BLaER1 (cell line): ENCODE measurements at regions not wholly inside any gene's neighbourhood (a gene's known extent, or its start where the extent isn't known, plus 50 kb on each side); places are given as distances from the start of the nearest gene placed in this dataset.
"Not testable (repeated sequence)": the region's sequence is repeated elsewhere in the genome, so short reads cannot be mapped to it uniquely, and the experiment has no call there.

Source experiments
- H3K27ac ChIP-seq: shearing (Covaris generic); formaldehyde crosslinking; 2 replicates; pipeline ENCODE4 v1.8.1; 2022
- H3K27me3 ChIP-seq: shearing (Covaris generic); formaldehyde crosslinking; 2 replicates; pipeline ENCODE4 v1.8.1; 2022
- H3K36me3 ChIP-seq: shearing (Covaris generic); formaldehyde crosslinking; 2 replicates; pipeline ENCODE4 v1.8.1; 2022
- H3K4me1 ChIP-seq: shearing (Covaris generic); formaldehyde crosslinking; 2 replicates; pipeline ENCODE4 v1.8.1; 2022
- H3K4me2 ChIP-seq: shearing (Covaris generic); formaldehyde crosslinking; 2 replicates; pipeline ENCODE4 v1.8.1; 2022
- H3K4me3 ChIP-seq: shearing (Covaris generic); formaldehyde crosslinking; 2 replicates; pipeline ENCODE4 v1.8.1; 2022
- H3K9ac ChIP-seq: shearing (Covaris generic); formaldehyde crosslinking; 2 replicates; pipeline ENCODE4 v1.8.1; 2022
- H3K9me3 ChIP-seq: shearing (Covaris generic); formaldehyde crosslinking; 2 replicates; pipeline ENCODE4 v1.8.1; 2022
- H4K20me1 ChIP-seq: shearing (Covaris generic); formaldehyde crosslinking; 2 replicates; pipeline ENCODE4 v1.8.1; 2022
- Cebpa-rat ChIP-seq: shearing (Covaris generic); IDR thresholded peaks from 2 replicates; pipeline ENCODE4 v1.8.1; 2022

GRCh38 chr2:234898534-234899053 is 53.2 kb upstream of the SH3BP4 start:
- H4K20me1 ChIP-seq = no peaks in the 10 kb centered on the region

GRCh38 chr2:234888442-234888841 is 63.4 kb upstream of the SH3BP4 start:
- H4K20me1 ChIP-seq, H3K36me3 ChIP-seq, H3K9me3 ChIP-seq, H3K9ac ChIP-seq, H3K27ac ChIP-seq, H3K27me3 ChIP-seq, H3K4me3 ChIP-seq, H3K4me2 ChIP-seq, H3K4me1 ChIP-seq: not testable (repeated sequence)

More at GRCh38 chr2:234898534-234899053, 53.2 kb upstream of the SH3BP4 start:
- no peak overlapping the region for H3K4me2 ChIP-seq
- H3K9me3 ChIP-seq = no peaks in the 10 kb centered on the region
- H3K27ac ChIP-seq = no peak overlapping the region
- TF ChIP-seq Cebpa-rat = no peak
- H3K4me3 ChIP-seq = no peak overlapping the region
- H3K9ac ChIP-seq = no peak overlapping the region
- H3K4me1 ChIP-seq = no peaks in the 10 kb centered on the region
- H3K27me3 ChIP-seq = no peaks in the 10 kb centered on the region
- H3K36me3 ChIP-seq = no peaks in the 10 kb centered on the region

GRCh38 chr2:234887195-234887594 is 64.6 kb upstream of the SH3BP4 start:
- Histone ChIP-seq H3K27ac (no peak overlapping the region), H3K4me2 (no peak overlapping the region)

GRCh38 chr2:234885886-234886285 is 65.9 kb upstream of the SH3BP4 start:
- H3K4me1 ChIP-seq = peaks cover 6% of the 10 kb centered on the region; the same call in 1 of the 2 replicates
- TF ChIP-seq Cebpa-rat = no peak
- no peaks in the 10 kb centered on the region for H3K27me3 ChIP-seq
- no peak overlapping the region for H3K9ac ChIP-seq
- no peaks in the 10 kb centered on the region for H4K20me1 ChIP-seq
- H3K27ac ChIP-seq = no peak overlapping the region
- no peak overlapping the region for H3K4me3 ChIP-seq
- H3K4me2 ChIP-seq = no peak overlapping the region
- H3K36me3 ChIP-seq = no peaks in the 10 kb centered on the region
- H3K9me3 ChIP-seq = no peaks in the 10 kb centered on the region

More at GRCh38 chr2:234887195-234887594, 64.6 kb upstream of the SH3BP4 start:
- no peaks in the 10 kb centered on the region for H3K36me3 ChIP-seq
- TF ChIP-seq Cebpa-rat = no peak
- H4K20me1 ChIP-seq = no peaks in the 10 kb centered on the region
- no peak overlapping the region for H3K4me3 ChIP-seq
- peaks cover 6% of the 10 kb centered on the region; the same call in 1 of the 2 replicates for H3K4me1 ChIP-seq
- no peaks in the 10 kb centered on the region for H3K9me3 ChIP-seq
- H3K27me3 ChIP-seq = no peaks in the 10 kb centered on the region
- no peak overlapping the region for H3K9ac ChIP-seq

- H3K4me2 ChIP-seq = no peak overlapping the region
- no peak overlapping the region for H3K27ac ChIP-seq
- H3K27me3 ChIP-seq = no peaks in the 10 kb centered on the region
- no peak overlapping the region for H3K9ac ChIP-seq
- no peak for TF ChIP-seq Cebpa-rat
- H3K9me3 ChIP-seq = no peaks in the 10 kb centered on the region
- peaks cover 6% of the 10 kb centered on the region; the same call in 1 of the 2 replicates for H3K4me1 ChIP-seq
- H3K36me3 ChIP-seq = no peaks in the 10 kb centered on the region
- no peaks in the 10 kb centered on the region for H4K20me1 ChIP-seq
- H3K4me3 ChIP-seq = no peak overlapping the region
These were observed 66.7 kb upstream of the SH3BP4 start for GRCh38 chr2:234885118-234885517.

- Histone ChIP-seq H3K27me3 (no peaks in the 10 kb centered on the region), H3K4me2 (no peak overlapping the region), H4K20me1 (no peaks in the 10 kb centered on the region), H3K36me3 (no peaks in the 10 kb centered on the region), H3K9ac (no peak overlapping the region), H3K9me3 (no peaks in the 10 kb centered on the region), H3K4me1 (peaks cover 6% of the 10 kb centered on the region; the same call in 1 of the 2 replicates), H3K4me3 (no peak overlapping the region), H3K27ac (no peak overlapping the region)
- no peak for TF ChIP-seq Cebpa-rat
These were observed 67.2 kb upstream of the SH3BP4 start for GRCh38 chr2:234884591-234884990.

- Histone ChIP-seq H3K9me3 (peaks cover 13% of the 10 kb centered on the region), H3K4me3 (no peak overlapping the region), H3K36me3 (no peaks in the 10 kb centered on the region), H3K27me3 (no peaks in the 10 kb centered on the region), H3K9ac (no peak overlapping the region), H3K4me1 (peaks cover 6% of the 10 kb centered on the region; the same call in 1 of the 2 replicates), H3K4me2 (no peak overlapping the region), H3K27ac (no peak overlapping the region), H4K20me1 (no peaks in the 10 kb centered on the region)
- TF ChIP-seq Cebpa-rat = no peak
These were observed 70.2 kb upstream of the SH3BP4 start for GRCh38 chr2:234881413-234882241.

- Histone ChIP-seq H4K20me1 (no peaks in the 10 kb centered on the region), H3K4me3 (no peak overlapping the region), H3K9me3 (peaks cover 19% of the 10 kb centered on the region), H3K4me2 (no peak overlapping the region), H3K36me3 (no peaks in the 10 kb centered on the region), H3K9ac (no peak overlapping the region), H3K27me3 (no peaks in the 10 kb centered on the region), H3K27ac (no peak overlapping the region), H3K4me1 (peaks cover 6% of the 10 kb centered on the region)
- TF ChIP-seq Cebpa-rat = no peak
These were observed 71.1 kb upstream of the SH3BP4 start for GRCh38 chr2:234880551-234881211.

GRCh38 chr2:234879671-234880455 is 72.0 kb upstream of the SH3BP4 start:
- peaks cover 6% of the 10 kb centered on the region for H3K4me1 ChIP-seq
- peaks cover 19% of the 10 kb centered on the region for H3K9me3 ChIP-seq
- H4K20me1 ChIP-seq = no peaks in the 10 kb centered on the region
- H3K4me3 ChIP-seq = no peak overlapping the region
- H3K9ac ChIP-seq = no peak overlapping the region
- H3K27ac ChIP-seq = no peak overlapping the region
- H3K4me2 ChIP-seq = no peak overlapping the region
- no peak for TF ChIP-seq Cebpa-rat
- no peaks in the 10 kb centered on the region for H3K27me3 ChIP-seq
- H3K36me3 ChIP-seq = no peaks in the 10 kb centered on the region

- H3K27me3 ChIP-seq, H3K9ac ChIP-seq, H3K4me3 ChIP-seq, H3K36me3 ChIP-seq, H3K4me2 ChIP-seq, H3K27ac ChIP-seq, H3K4me1 ChIP-seq, H4K20me1 ChIP-seq: not testable (repeated sequence)
- H3K9me3 ChIP-seq = peaks cover 33% of the 10 kb centered on the region
These were observed 75.2 kb upstream of the SH3BP4 start for GRCh38 chr2:234876621-234877020.
